LNCAP (cell line): ENCODE measurements at regions not wholly inside any gene's neighbourhood (a gene's known extent, or its start where the extent isn't known, plus 50 kb on each side); places are given as distances from the start of the nearest gene placed in this dataset.

Experiments used
- TF ChIP-seq, protein P1 (sequence below): fragments of 450-650 bp; IDR thresholded peaks from 2 replicates; pipeline ENCODE4 v1.5.1; 2017; ENCODE audit warnings: mild to moderate bottlenecking

DNA sequence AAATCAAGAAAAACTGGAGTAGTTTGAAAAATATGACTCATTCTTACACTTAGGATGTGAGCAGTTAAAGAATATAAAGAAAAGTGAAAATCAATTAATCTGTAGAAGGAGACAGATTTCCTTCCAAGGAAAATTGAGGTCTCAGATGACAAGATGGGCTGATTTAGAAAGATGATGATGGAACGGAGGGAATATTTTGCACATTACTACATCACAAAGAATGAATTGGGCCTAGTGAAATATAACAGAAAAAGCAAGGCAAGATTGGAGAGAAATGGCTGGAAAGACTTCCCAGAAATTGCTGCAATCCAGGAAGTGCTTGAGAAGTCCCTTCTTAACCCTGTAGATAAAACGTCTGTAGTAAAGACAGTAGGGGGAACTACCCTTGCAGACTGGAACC is 169.1 kb upstream of the SYT6 start:
- TF ChIP-seq, protein P1, sequence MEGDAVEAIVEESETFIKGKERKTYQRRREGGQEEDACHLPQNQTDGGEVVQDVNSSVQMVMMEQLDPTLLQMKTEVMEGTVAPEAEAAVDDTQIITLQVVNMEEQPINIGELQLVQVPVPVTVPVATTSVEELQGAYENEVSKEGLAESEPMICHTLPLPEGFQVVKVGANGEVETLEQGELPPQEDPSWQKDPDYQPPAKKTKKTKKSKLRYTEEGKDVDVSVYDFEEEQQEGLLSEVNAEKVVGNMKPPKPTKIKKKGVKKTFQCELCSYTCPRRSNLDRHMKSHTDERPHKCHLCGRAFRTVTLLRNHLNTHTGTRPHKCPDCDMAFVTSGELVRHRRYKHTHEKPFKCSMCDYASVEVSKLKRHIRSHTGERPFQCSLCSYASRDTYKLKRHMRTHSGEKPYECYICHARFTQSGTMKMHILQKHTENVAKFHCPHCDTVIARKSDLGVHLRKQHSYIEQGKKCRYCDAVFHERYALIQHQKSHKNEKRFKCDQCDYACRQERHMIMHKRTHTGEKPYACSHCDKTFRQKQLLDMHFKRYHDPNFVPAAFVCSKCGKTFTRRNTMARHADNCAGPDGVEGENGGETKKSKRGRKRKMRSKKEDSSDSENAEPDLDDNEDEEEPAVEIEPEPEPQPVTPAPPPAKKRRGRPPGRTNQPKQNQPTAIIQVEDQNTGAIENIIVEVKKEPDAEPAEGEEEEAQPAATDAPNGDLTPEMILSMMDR: no peak

DNA sequence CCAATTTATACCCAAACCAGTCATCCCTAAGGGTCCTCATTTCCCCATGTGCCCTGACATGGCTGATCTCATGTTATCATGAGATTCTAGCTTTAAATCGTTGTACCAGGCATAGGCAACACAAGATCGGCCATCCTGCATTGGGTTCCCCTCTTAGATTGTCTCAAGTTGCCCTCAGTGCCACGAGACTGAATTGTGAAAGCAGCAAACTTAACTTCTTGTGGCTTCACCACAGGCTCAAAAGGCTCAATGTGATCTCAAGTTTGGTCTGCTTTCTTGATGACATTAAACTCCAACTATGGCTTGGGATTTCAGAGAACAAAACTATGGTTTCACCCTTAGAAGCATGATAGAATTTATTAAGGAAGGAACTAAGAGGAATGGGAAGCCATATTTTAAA is 168.5 kb upstream of the SYT6 start:
- TF ChIP-seq, protein P1: no peak

DNA sequence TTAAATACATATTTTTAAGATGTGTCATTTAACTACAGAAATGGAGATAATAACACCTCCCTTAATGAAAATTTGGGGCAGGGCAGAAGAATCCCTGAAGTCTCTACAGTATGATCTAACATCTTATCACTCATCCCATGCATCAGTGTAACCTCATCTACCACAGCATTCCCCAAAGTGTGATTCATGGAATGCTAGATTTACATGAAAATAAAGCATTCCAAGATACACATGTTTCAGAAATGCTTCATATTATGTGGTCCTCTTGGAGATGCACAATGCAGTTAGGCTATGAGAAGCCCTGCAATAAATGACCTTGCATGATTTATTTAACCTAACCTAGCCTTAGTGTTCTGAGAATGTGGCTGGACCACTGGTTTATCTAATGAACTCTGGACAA is 166.9 kb upstream of the SYT6 start:
- TF ChIP-seq, protein P1: no peak

DNA sequence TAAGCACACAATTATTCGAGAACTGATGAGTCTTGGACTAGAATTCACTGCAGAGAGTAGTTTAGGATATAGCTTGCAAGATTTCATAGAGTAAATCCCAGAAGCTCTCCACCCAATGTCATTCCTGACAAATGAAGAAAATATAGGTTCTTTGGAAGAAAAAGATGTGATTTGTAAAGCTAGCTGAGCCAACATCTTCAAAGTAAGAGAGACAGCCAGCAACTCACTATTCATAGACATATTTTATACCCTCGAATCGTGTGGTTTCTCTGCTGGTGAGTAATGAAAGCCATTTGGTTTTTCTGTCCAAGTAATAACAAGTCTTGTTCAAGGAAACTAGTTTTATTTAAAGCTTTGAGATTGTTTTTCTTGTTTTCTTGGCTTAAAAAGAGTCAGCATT is 165.7 kb upstream of the SYT6 start:
- TF ChIP-seq, protein P1: no peak

DNA sequence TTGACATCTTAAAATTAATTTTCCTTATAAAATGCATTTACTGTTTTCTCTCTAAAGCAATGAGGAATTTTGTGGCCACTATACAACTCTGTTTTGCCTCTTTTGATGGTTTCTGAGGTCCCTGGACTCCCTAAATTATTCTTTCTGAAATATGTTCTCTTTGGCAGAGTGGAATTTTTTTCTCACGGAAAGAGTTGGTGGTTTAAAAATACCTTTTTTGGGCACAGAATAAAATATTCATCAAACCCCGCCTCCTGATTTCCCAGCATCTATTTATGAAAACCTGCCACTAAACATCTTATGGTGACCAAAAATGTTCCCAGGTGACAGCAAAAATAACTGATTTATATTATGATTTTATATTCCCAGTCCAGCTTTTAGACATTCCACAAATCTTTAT is 165.3 kb upstream of the SYT6 start:
- TF ChIP-seq, protein P1: no peak

DNA sequence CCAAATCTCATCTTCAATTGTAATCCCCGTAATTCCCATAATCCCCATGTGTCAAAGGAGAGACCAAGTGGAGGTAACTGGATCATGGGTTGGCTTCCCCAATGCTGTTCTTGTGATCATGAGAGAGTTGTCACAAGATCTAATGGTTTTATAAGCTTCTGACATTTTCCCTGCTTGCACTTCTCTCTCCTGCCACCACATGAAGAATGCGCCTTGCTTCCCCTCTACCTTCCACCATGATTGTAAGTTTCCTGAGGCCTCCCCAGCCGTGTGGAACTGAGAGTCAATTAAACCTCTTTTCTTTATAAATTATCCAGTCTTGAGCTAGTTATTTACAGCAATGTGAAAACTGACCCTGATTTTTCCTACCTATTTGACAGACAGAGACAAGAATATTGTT is 162.5 kb upstream of the SYT6 start:
- TF ChIP-seq, protein P1: no peak

DNA sequence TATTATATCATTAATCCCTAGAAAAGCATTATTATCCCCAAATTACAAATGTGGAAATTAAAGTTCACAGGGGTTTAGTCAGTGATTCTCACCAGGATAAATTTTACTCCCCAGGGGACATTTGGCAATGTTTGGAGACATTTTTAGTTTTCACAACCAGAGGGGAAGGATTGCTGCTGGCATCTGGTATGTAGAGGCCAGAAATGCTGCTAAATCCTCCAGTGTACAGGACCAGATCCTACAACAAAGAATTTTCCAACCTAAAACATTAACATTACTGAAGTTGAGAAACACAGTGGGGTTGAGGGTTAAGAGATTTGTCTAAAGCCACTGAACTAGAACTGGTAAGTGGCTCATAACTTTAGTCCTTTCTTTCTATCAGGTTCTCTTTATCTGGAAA is 162.0 kb upstream of the SYT6 start:
- TF ChIP-seq, protein P1: no peak

DNA sequence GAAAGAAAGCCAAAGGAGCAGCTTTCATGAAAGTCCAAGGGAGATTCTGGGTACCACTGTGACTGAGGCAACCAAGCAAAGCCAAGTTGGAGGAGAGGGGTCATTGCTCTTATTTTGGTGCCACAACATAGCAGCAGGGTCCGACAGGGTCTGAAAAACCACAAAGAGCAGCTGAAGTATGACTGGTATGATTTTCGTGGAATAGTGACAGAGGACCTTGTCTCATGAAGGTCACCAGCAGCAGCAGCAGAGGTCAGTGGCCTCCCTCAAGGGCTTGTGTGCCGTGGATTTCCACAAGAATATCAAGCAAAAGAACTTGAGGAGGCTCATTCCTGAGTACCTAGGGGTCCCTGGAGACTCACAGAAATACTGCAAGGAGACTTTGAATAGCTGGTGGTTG is 160.9 kb upstream of the SYT6 start:
- TF ChIP-seq, protein P1: no peak
